NCI-H524 treated with DMSO at 0.1 percent for 48 hours (cell line): ENCODE measurements at regions not wholly inside any gene's neighbourhood (a gene's known extent, or its start where the extent isn't known, plus 50 kb on each side); places are given as distances from the start of the nearest gene placed in this dataset.
A peak's percentile ranks its signal among the peaks of the same experiment; 100 is the strongest.

Source experiments
- DNase-seq: peaks from one replicate; lab custom pipeline; 2025; lab: John Stamatoyannopoulos, UW

GRCh38 chr1:181390410-181391077 lies 92.8 kb upstream of the CACNA1E start:
- no peak for DNase-seq

GRCh38 chr1:181391301-181391900 lies 91.9 kb upstream of the CACNA1E start:
- DNase-seq, result no peak

GRCh38 chr1:181392133-181392532 lies 91.2 kb upstream of the CACNA1E start:
- DNase-seq, result no peak

GRCh38 chr1:181392613-181393220 lies 90.6 kb upstream of the CACNA1E start:
- DNase-seq, result no peak

GRCh38 chr1:181394766-181395165 lies 88.6 kb upstream of the CACNA1E start:
- DNase-seq, result no peak

GRCh38 chr1:181396171-181396670 lies 87.1 kb upstream of the CACNA1E start:
- no peak for DNase-seq

GRCh38 chr1:181396811-181397210 lies 86.5 kb upstream of the CACNA1E start:
- no peak for DNase-seq

- DNase-seq, result peak; percentile 26
Observed at GRCh38 chr1:181397845-181398244, 85.5 kb upstream of the CACNA1E start.

GRCh38 chr1:181398544-181398943 lies 84.8 kb upstream of the CACNA1E start:
- DNase-seq, result no peak

GRCh38 chr1:181405584-181405983 lies 77.7 kb upstream of the CACNA1E start:
- no peak for DNase-seq

GRCh38 chr1:181406989-181407388 lies 76.3 kb upstream of the CACNA1E start:
- no peak for DNase-seq

GRCh38 chr1:181409981-181410380 lies 73.3 kb upstream of the CACNA1E start:
- no peak for DNase-seq

GRCh38 chr1:181412746-181413145 lies 70.6 kb upstream of the CACNA1E start:
- DNase-seq, result no peak

- DNase-seq, result no peak
Observed at GRCh38 chr1:181413195-181413815, 70.0 kb upstream of the CACNA1E start.

- no peak for DNase-seq
Observed at GRCh38 chr1:181413836-181414235, 69.5 kb upstream of the CACNA1E start.

GRCh38 chr1:181416268-181416860 lies 67.0 kb upstream of the CACNA1E start:
- no peak for DNase-seq

- DNase-seq, result no peak
Observed at GRCh38 chr1:181417915-181418314, 65.4 kb upstream of the CACNA1E start.

GRCh38 chr1:181423301-181423918 lies 59.9 kb upstream of the CACNA1E start:
- DNase-seq, result no peak

- no peak for DNase-seq
Observed at GRCh38 chr1:181424786-181425403, 58.4 kb upstream of the CACNA1E start.

GRCh38 chr1:181425566-181425965 lies 57.8 kb upstream of the CACNA1E start:
- DNase-seq, result no peak

- no peak for DNase-seq
Observed at GRCh38 chr1:181429462-181429861, 53.9 kb upstream of the CACNA1E start.
